Neural progenitor cell (in vitro differentiated cells): ENCODE measurements at regions not wholly inside any gene's neighbourhood (a gene's known extent, or its start where the extent isn't known, plus 50 kb on each side); places are given as distances from the start of the nearest gene placed in this dataset.

Source experiments
- EZH2 ChIP-seq: fragments of 200-600 bp; sonication (generic); IDR thresholded peaks from 2 replicates; pipeline ENCODE4 v1.6.1; 2017; ENCODE audit warnings: antibody characterized with exemption, mild to moderate bottlenecking, moderate library complexity
- EZH2phosphoT487 ChIP-seq: fragments of 200-600 bp; sonication (generic); IDR thresholded peaks from 2 replicates; pipeline ENCODE4 v1.6.1; 2017; ENCODE audit warnings: antibody characterized with exemption
- TF ChIP-seq, protein P1 (sequence below): fragments of 200-600 bp; sonication (generic); IDR thresholded peaks from 2 replicates; pipeline ENCODE4 v1.5.1; 2017; ENCODE audit warnings: antibody characterized with exemption, mild to moderate bottlenecking

DNA sequence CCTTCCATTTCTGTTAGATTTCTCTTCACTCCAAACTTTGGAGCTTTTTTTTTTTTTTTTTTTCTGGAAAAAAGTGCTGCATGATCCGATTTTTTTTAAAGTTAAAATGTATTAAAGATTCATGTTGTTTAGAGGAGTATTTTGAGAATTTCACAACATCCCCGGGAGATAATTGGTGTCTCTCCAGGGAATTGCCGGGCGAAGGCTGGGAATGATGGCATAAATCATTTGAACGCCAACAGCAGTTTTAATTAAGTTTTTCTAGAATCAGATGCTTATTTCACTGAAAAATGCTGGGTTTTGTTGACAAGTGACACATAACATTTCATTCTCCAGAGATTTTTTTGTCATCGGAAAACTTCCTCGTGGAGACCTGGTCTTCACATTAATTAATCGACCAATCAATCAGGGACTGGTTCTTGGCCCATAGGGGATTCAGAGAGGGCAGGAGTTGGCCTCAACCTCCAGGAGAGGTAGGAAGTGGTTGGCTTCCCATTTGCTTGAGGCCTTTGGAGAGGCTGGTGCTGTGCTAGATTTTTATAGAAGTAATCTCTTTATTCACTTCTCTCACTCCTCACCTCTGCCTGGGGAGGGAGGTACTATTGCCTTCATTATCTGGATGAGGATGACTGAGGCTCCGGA, 439.4 kb downstream of the TYW1 start:
- TF ChIP-seq, protein P1, sequence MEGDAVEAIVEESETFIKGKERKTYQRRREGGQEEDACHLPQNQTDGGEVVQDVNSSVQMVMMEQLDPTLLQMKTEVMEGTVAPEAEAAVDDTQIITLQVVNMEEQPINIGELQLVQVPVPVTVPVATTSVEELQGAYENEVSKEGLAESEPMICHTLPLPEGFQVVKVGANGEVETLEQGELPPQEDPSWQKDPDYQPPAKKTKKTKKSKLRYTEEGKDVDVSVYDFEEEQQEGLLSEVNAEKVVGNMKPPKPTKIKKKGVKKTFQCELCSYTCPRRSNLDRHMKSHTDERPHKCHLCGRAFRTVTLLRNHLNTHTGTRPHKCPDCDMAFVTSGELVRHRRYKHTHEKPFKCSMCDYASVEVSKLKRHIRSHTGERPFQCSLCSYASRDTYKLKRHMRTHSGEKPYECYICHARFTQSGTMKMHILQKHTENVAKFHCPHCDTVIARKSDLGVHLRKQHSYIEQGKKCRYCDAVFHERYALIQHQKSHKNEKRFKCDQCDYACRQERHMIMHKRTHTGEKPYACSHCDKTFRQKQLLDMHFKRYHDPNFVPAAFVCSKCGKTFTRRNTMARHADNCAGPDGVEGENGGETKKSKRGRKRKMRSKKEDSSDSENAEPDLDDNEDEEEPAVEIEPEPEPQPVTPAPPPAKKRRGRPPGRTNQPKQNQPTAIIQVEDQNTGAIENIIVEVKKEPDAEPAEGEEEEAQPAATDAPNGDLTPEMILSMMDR = no peak
- TF ChIP-seq EZH2 = no peak
- TF ChIP-seq EZH2phosphoT487 = no peak
